GM18517 (cell line): ENCODE measurements at regions not wholly inside any gene's neighbourhood (a gene's known extent, or its start where the extent isn't known, plus 50 kb on each side); places are given as distances from the start of the nearest gene placed in this dataset.
"Not testable (repeated sequence)": the region's sequence is repeated elsewhere in the genome, so short reads cannot be mapped to it uniquely, and the experiment has no call there.

Experiments used
- ATAC-seq: cut with Tn5 transposase; IDR thresholded peaks from one replicate; pipeline ENCODE4 v1.9.1; 2021; ENCODE audit warnings: mild to moderate bottlenecking, moderate library complexity; ENCODE audit not compliant: unreplicated experiment

GRCh38 chr17:77556383-77557061 is 402.0 kb upstream of the TNRC6C start:
- no peak for ATAC-seq

GRCh38 chr17:77558846-77559626 is 399.5 kb upstream of the TNRC6C start:
- ATAC-seq = no peak

- no peak for ATAC-seq
These were observed 398.1 kb upstream of the TNRC6C start for GRCh38 chr17:77560381-77560780.

- ATAC-seq = no peak
These were observed 397.7 kb upstream of the TNRC6C start for GRCh38 chr17:77560841-77561240.

GRCh38 chr17:77562361-77562760 is 396.1 kb upstream of the TNRC6C start:
- ATAC-seq = not testable (repeated sequence)

GRCh38 chr17:77563439-77564102 is 394.9 kb upstream of the TNRC6C start:
- ATAC-seq = no peak

- no peak for ATAC-seq
These were observed 394.1 kb upstream of the TNRC6C start for GRCh38 chr17:77564278-77564920.

- no peak for ATAC-seq
These were observed 393.3 kb upstream of the TNRC6C start for GRCh38 chr17:77565166-77565565.

- no peak for ATAC-seq
These were observed 392.4 kb upstream of the TNRC6C start for GRCh38 chr17:77566151-77566550.

- ATAC-seq = no peak
These were observed 391.9 kb upstream of the TNRC6C start for GRCh38 chr17:77566566-77567138.

GRCh38 chr17:77568540-77568939 is 390.0 kb upstream of the TNRC6C start:
- no peak for ATAC-seq

GRCh38 chr17:77569846-77570564 is 388.5 kb upstream of the TNRC6C start:
- ATAC-seq = no peak

GRCh38 chr17:77570565-77570898 is 388.0 kb upstream of the TNRC6C start:
- ATAC-seq = no peak

GRCh38 chr17:77571155-77571981 is 387.1 kb upstream of the TNRC6C start:
- ATAC-seq = no peak

GRCh38 chr17:77572065-77572601 is 386.4 kb upstream of the TNRC6C start:
- no peak for ATAC-seq

GRCh38 chr17:77572851-77573250 is 385.7 kb upstream of the TNRC6C start:
- no peak for ATAC-seq

GRCh38 chr17:77577491-77577890 is 381.0 kb upstream of the TNRC6C start:
- ATAC-seq = no peak

GRCh38 chr17:77579131-77579530 is 379.4 kb upstream of the TNRC6C start:
- ATAC-seq = no peak

GRCh38 chr17:77579682-77580081 is 378.8 kb upstream of the TNRC6C start:
- ATAC-seq = no peak
